Suprapubic skin (tissue), 3 donors: ENCODE measurements at regions not wholly inside any gene's neighbourhood (a gene's known extent, or its start where the extent isn't known, plus 50 kb on each side); places are given as distances from the start of the nearest gene placed in this dataset.

Experiments used
- CTCF ChIP-seq, 2 donors: fragments of 200-600 bp in 1 of 2; fragments of 450-650 bp in 1 of 2; sonication (generic) in 1 of 2; IDR thresholded peaks; one replicate each; pipeline ENCODE4 v1.5.1; 2016 to 2019; ENCODE audit warnings: antibody characterized with exemption in 2 of 2, mild to moderate bottlenecking in 1 of 2, moderate library complexity in 1 of 2
- EP300 ChIP-seq: sonication (generic); formaldehyde crosslinking; IDR thresholded peaks from one replicate; pipeline ENCODE4 v1.6.1; 2017; ENCODE audit warnings: antibody characterized with exemption
- POLR2A ChIP-seq, 2 donors: fragments of 450-650 bp; IDR thresholded peaks; one replicate each; pipeline ENCODE4 v1.6.1; 2017; ENCODE audit warnings: antibody characterized with exemption in 2 of 2, mild to moderate bottlenecking in 2 of 2, moderate library complexity in 2 of 2

- no peak for TF ChIP-seq EP300
- no peak for TF ChIP-seq CTCF (IDR thresholded peaks at IDR 0.05)
- no peak for TF ChIP-seq POLR2A (IDR thresholded peaks at IDR 0.05)
Observed at GRCh38 chr9:116070256-116070914, 83.2 kb upstream of the PAPPA start.
